Nephron progenitor cell (in vitro differentiated cells): ENCODE measurements at regions not wholly inside any gene's neighbourhood (a gene's known extent, or its start where the extent isn't known, plus 50 kb on each side); places are given as distances from the start of the nearest gene placed in this dataset.

Experiments
- DNase-seq: peaks from one replicate; pipeline ENCODE4 v3.0.0; 2021
- H3K27ac Mint-ChIP-seq: 2 replicates; pipeline ENCODE4 v1.8.0; 2021; ENCODE audit warnings: mild to moderate bottlenecking, moderate library complexity, mixed read lengths
- H3K27me3 Mint-ChIP-seq: 2 replicates; pipeline ENCODE4 v1.8.0; 2021; ENCODE audit warnings: mild to moderate bottlenecking, low read depth, mixed read lengths; ENCODE audit not compliant: poor library complexity
- H3K36me3 Mint-ChIP-seq: 2 replicates; pipeline ENCODE4 v1.8.0; 2021; ENCODE audit warnings: low read depth, mixed read lengths
- H3K4me1 Mint-ChIP-seq: 2 replicates; pipeline ENCODE4 v1.8.0; 2021; ENCODE audit warnings: mixed read lengths
- H3K4me3 Mint-ChIP-seq: 2 replicates; pipeline ENCODE4 v1.8.0; 2021; ENCODE audit warnings: mild to moderate bottlenecking, moderate library complexity, mixed read lengths
- H3K9me3 Mint-ChIP-seq: 2 replicates; pipeline ENCODE4 v1.8.0; 2021; ENCODE audit warnings: mild to moderate bottlenecking, moderate library complexity, mixed read lengths
- CTCF ChIP-seq: fragments of 200-600 bp; sonication (generic); IDR thresholded peaks from 2 replicates; pipeline ENCODE4 v1.5.0; 2021; ENCODE audit warnings: antibody characterized with exemption

GRCh38 chr12:98137278-98137677, 378.1 kb upstream of the TMPO start:
- no peak for DNase-seq
- peaks cover 13% of the 10 kb centered on the region for H3K4me1 Mint-ChIP-seq
- no peak overlapping the region for H3K27ac Mint-ChIP-seq
- TF ChIP-seq CTCF: no peak
- H3K9me3 Mint-ChIP-seq: peaks cover 2% of the 10 kb centered on the region
- H3K36me3 Mint-ChIP-seq: peaks cover 4% of the 10 kb centered on the region
- H3K27me3 Mint-ChIP-seq: no peaks in the 10 kb centered on the region
- H3K4me3 Mint-ChIP-seq: no peak overlapping the region

GRCh38 chr12:98144953-98145352, 370.4 kb upstream of the TMPO start:
- Mint-ChIP-seq H3K4me1 (peaks cover 16% of the 10 kb centered on the region), H3K9me3 (peaks cover 22% of the 10 kb centered on the region)
- no peak for TF ChIP-seq CTCF

GRCh38 chr12:98146043-98146442, 369.3 kb upstream of the TMPO start:
- no peak for TF ChIP-seq CTCF
- peaks cover 16% of the 10 kb centered on the region for H3K4me1 Mint-ChIP-seq
- no peak overlapping the region for H3K27ac Mint-ChIP-seq
- H3K27me3 Mint-ChIP-seq: no peaks in the 10 kb centered on the region
- no peak overlapping the region for H3K4me3 Mint-ChIP-seq
- H3K36me3 Mint-ChIP-seq: no peaks in the 10 kb centered on the region
- DNase-seq: no peak
- H3K9me3 Mint-ChIP-seq: peaks cover 22% of the 10 kb centered on the region

More at GRCh38 chr12:98144953-98145352, 370.4 kb upstream of the TMPO start:
- Mint-ChIP-seq H3K27me3 (no peaks in the 10 kb centered on the region), H3K36me3 (no peaks in the 10 kb centered on the region), H3K4me3 (no peak overlapping the region), H3K27ac (no peak overlapping the region)
- DNase-seq: no peak

- Mint-ChIP-seq H3K4me3 (no peak overlapping the region), H3K27ac (no peak overlapping the region), H3K9me3 (peaks cover 22% of the 10 kb centered on the region), H3K36me3 (no peaks in the 10 kb centered on the region), H3K4me1 (peaks cover 16% of the 10 kb centered on the region), H3K27me3 (no peaks in the 10 kb centered on the region)
- TF ChIP-seq CTCF: no peak
- no peak for DNase-seq
These were observed 368.9 kb upstream of the TMPO start for GRCh38 chr12:98146487-98146886.

GRCh38 chr12:98149270-98149669, 366.1 kb upstream of the TMPO start:
- Mint-ChIP-seq H3K4me1 (no peaks in the 10 kb centered on the region), H3K36me3 (no peaks in the 10 kb centered on the region), H3K27me3 (no peaks in the 10 kb centered on the region), H3K27ac (no peak overlapping the region), H3K9me3 (peaks cover 10% of the 10 kb centered on the region), H3K4me3 (no peak overlapping the region)
- no peak for DNase-seq
- TF ChIP-seq CTCF: no peak

- Mint-ChIP-seq H3K9me3 (peaks cover 10% of the 10 kb centered on the region), H3K27me3 (no peaks in the 10 kb centered on the region), H3K36me3 (no peaks in the 10 kb centered on the region), H3K4me1 (peaks cover 4% of the 10 kb centered on the region), H3K27ac (no peak overlapping the region), H3K4me3 (no peak overlapping the region)
- DNase-seq: no peak
- TF ChIP-seq CTCF: no peak
These were observed 365.6 kb upstream of the TMPO start for GRCh38 chr12:98149691-98150210.
